Right renal cortex interstitium (tissue), 3 donors: ENCODE measurements at regions not wholly inside any gene's neighbourhood (a gene's known extent, or its start where the extent isn't known, plus 50 kb on each side); places are given as distances from the start of the nearest gene placed in this dataset.

Source experiments
- DNase-seq, 3 donors: peaks; one replicate each; pipeline ENCODE4 v3.0.0-alpha.2; 2013; ENCODE audit warnings: low read depth in 3 of 3, low spot score in 2 of 3

- DNase-seq = no peak
These were observed 136.2 kb upstream of the RTL1 start for GRCh38 chr14:101039755-101040138.

- DNase-seq = no peak
These were observed 137.3 kb upstream of the RTL1 start for GRCh38 chr14:101040538-101041442.

GRCh38 chr14:101043891-101044290 lies 140.4 kb upstream of the RTL1 start:
- DNase-seq = no peak

GRCh38 chr14:101044741-101045140 lies 141.2 kb upstream of the RTL1 start:
- no peak for DNase-seq

GRCh38 chr14:101045511-101045910 lies 142.0 kb upstream of the RTL1 start:
- DNase-seq = no peak

GRCh38 chr14:101046071-101046470 lies 142.5 kb upstream of the RTL1 start:
- no peak for DNase-seq

GRCh38 chr14:101047326-101047725 lies 143.8 kb upstream of the RTL1 start:
- no peak for DNase-seq

- DNase-seq = no peak
These were observed 145.2 kb upstream of the RTL1 start for GRCh38 chr14:101048766-101049165.

GRCh38 chr14:101049511-101049910 lies 146.0 kb upstream of the RTL1 start:
- DNase-seq = no peak

GRCh38 chr14:101049942-101050341 lies 146.4 kb upstream of the RTL1 start:
- DNase-seq = no peak

GRCh38 chr14:101050901-101051490 lies 147.5 kb upstream of the RTL1 start:
- DNase-seq = no peak

GRCh38 chr14:101054671-101055070 lies 151.1 kb upstream of the RTL1 start:
- DNase-seq = no peak

GRCh38 chr14:101055106-101055662 lies 151.7 kb upstream of the RTL1 start:
- DNase-seq = no peak

GRCh38 chr14:101055776-101056374 lies 152.4 kb upstream of the RTL1 start:
- DNase-seq = no peak

GRCh38 chr14:101056446-101056845 lies 152.9 kb upstream of the RTL1 start:
- no peak for DNase-seq

GRCh38 chr14:101057394-101057793 lies 153.9 kb upstream of the RTL1 start:
- no peak for DNase-seq

GRCh38 chr14:101058571-101058970 lies 155.0 kb upstream of the RTL1 start:
- no peak for DNase-seq

- no peak for DNase-seq
These were observed 156.7 kb upstream of the RTL1 start for GRCh38 chr14:101060171-101060601.

- DNase-seq = no peak
These were observed 158.0 kb upstream of the RTL1 start for GRCh38 chr14:101061411-101062064.

GRCh38 chr14:101062065-101062450 lies 158.5 kb upstream of the RTL1 start:
- DNase-seq = no peak

GRCh38 chr14:101062601-101063000 lies 159.1 kb upstream of the RTL1 start:
- no peak for DNase-seq
